Stimulated activated CD8-positive, alpha-beta memory T cell treated with anti-CD3 and anti-CD28 coated beads, Interleukin-4, amount 100 ng/mL, for 1 hour (primary cell): ENCODE measurements at regions not wholly inside any gene's neighbourhood (a gene's known extent, or its start where the extent isn't known, plus 50 kb on each side); places are given as distances from the start of the nearest gene placed in this dataset.

Source experiments
- DNase-seq, 2 donors: peaks; one replicate each; pipeline ENCODE4 v3.0.0-alpha.2; 2020; ENCODE audit warnings: low read depth in 2 of 2, low spot score in 1 of 2

DNA sequence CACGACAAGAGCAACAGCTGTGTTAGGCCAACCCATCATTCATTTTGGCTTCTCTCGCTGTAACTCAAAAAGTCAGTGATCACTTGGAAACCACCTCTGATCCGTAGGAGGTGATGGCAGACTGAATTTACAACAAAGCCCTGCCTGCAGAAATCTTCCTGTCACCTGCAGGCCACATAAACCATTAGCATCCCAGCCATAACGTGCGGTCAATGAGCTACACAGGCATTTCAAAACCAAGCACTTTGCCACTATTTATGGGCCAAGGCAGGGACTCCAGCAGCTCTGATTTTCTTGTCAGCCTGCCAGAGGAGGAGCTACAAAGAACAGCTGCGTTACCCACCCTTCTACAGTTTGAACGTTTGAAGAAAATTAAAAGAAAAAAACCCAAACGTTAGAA, 228.1 kb upstream of the PPARGC1A start:
- no peak for DNase-seq

DNA sequence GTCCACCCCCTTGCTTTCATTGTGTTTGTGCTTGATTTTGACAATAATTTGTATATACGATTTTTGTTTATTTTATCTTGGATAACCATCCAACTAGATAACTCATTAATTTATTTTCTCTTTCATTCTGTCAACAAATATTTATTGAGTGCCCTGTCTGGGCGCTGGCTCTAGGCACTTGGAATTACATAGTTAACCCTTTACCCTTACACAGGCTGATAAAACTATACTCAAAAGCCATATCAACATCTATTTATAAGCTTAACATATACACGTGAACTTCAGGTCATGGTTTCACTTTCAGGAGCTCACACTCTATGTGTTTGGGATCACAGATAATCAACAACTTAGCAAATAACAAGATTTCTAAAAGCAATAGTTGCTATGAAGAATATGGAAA, 226.3 kb upstream of the PPARGC1A start:
- no peak for DNase-seq

DNA sequence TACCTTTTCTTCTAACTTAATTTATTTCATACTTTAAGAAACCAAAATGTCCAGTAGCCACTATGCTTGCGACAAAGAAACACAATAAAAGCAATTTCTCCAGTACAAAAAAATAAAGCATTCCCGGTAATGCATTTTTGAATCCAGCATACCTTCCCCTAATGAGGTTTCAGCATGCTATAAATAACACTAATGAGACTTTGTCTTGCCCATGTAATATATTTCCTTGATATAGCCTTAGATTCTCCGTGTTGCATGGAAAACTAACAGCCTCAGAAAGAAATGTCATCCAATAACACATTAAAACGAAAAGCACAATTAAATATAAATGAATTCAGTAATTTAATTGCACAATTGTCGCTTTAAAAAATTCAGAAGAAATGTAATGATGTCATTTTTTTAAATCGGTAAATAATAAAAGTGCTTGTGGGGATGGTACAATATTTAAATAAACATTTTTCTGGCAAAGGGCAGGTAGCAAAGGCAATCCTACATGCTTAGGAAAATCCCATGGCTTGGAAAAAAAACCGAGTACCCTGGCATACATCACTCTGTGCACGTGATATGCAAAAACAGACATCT, 225.2 kb upstream of the PPARGC1A start:
- no peak for DNase-seq

DNA sequence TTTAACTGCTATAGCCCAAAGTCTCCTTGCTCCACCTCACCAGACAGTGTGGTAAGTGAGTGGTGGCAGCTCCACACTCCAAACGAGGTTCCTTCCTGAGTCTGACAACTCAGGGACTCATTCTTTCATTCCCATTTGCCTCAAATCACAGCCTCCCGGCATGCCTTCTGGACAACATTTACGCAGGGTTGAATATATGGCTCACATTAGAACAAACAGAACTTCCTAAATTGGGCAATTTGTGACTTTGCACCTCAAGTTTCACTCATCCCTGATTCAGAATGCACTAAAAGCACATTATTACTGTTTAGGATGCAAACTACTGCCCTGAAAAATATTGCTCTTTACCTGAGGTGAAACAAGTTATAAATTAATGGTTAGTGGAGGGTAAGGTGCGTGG, 224.6 kb upstream of the PPARGC1A start:
- DNase-seq, result no peak

DNA sequence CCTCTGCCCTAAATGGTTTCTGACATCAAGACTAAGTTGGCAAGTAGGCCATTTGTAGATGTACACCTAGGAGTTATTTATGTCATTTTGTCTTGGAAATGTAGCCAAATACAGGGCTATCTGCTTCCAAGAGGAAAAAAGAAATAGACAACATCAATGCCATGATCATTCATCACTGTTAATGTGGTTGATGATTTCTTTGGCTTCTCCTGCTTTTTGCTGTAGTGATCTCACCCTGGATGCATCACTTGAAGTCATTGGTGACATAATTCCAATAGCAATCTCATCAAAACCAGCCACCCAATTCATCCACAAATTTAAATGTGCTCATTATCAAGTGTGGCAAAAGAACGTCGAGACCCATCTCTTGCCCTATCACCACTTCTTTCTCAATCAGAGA, 222.6 kb upstream of the PPARGC1A start:
- DNase-seq, result no peak

DNA sequence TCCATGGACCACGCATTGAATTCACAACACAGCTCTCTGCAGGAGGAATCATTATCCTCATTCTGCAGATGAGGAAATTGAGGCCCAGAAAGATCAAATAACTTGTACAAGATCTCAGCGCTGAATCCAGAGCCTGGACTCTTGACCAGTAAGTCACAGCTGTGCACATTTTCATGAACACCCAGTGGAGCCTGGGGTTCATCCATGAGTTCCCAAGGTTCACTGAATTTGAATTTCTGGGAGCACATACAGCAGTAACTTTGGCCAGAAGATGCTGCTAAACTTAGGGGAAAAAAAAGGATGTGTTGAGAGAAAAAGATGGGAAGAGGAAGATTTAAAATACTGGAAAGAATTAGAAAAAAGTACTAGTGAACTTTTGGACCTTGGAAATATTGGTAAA, 218.7 kb upstream of the PPARGC1A start:
- no peak for DNase-seq

DNA sequence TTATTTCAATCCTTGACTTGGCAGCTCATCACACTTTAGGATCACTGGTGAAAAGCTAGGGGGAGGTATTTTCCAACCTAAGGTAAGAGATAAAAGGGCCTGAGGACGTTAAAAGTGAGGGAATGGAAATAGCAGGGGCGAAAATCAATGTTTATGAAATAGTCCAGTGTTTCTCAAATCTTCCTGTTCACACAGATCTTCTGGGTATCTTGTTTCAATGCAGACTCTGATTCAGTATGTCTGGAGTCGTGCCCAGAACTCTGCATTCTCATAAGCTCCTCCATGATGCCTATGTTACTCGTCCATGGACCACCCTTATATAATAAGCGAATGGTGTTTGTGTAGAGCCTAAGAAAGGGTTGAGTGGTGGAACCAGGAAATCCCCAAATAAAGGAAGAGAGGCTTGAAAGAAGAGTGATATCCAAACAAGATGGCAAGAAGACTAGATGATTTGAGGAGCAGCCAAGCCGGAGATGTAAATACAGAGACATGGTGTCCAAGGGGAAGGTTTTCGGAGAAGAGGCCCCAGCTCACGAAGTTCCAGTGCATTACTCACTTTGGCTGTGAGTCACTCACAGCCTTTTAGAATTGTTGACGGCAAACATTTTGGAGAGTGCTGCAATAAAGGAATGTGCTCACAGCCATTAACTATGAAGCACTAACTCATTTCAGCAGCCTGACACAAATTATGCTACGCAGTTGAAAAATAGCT, 215.6 kb upstream of the PPARGC1A start:
- no peak for DNase-seq

DNA sequence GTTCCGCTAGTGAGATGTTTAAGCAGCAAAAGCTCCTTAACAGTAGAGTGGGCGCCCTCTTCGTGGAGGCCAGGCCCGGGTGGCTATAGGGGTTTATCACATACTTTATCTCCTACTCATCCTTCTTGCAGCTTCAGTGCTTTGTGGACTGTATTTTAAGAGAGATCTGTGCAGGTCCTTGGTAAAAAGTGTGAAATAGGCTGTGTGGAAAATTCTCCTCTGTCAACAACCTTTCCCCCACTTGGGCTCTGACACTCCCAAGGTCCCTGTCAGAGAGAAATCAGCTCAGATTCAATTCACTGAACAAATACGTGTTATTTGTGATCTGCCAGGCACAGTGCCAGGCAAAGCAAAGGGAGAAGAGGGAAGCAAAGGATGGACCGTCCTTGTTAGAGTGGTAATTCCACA, 214.3 kb upstream of the PPARGC1A start:
- DNase-seq, result no peak

DNA sequence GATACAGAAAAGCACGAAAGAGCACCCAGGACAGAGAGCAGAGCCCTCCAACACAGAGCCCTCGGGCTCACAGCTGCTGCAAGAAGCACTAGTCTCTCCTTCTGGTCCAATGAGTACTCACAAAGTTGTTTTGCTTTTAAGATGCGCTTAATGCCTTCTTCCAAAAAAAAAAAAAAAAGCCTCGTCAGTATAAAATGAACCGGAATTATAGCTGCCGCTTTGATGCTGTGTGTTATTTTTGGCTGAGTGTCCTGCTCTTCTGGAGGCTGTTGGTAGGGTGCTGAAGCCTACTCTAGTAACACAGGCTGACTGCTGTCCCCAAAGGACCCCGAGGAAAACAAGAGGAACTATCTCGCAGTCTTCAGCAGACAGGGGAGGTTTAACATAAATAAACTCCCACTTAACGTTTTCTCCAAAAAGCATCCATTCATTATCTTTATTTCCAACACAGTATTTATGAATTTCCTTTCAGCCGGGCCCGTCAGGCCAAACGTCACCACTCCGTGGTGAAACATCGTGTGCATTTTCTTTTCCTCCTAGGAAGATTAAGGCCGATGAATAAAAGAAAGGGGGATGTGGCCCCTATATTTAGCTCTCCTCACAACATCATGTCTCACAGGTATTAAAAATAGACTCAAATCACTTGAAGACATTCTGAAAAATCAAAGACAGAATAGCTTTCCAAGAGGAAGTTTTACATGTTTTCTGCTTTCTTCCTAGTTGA, 213.7 kb upstream of the PPARGC1A start:
- no peak for DNase-seq

DNA sequence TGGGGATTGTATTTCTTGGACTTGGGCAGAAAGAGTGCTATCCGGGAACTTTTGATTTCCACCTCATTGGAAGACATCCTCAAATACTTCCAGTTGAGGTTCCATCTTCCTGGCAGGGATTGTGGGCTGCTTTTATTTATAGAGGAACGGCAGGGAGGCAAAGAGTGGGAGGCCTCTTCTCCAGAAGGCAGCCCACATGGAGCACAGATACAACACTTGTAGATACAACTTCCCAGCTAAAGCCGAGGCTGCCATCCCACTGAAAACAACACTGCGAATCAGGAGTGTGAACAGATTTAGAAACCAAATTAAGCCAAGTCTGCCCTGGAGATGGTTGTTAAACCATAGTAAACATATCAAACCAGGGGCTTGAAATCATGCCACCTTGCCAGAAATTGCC, 212.8 kb upstream of the PPARGC1A start:
- DNase-seq, result no peak

DNA sequence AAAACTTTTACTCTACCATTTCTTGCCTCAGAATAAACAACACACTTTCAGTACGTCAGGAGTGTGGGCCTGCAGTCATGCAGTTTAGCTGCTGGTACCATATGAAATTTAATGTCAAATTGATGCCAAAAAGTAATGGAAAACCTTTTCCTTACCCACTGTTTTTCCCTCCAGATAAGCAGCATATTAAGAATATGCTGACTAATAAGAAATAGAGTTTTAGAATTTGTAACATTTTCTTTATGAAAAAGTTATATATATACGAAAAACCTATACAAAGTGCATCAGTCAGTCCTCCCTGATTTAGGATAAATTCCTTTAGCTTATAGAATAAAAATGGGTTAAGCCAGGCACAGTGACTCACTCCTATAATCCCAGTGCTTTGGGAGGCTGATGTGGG, 206.8 kb upstream of the PPARGC1A start:
- DNase-seq, result no peak

DNA sequence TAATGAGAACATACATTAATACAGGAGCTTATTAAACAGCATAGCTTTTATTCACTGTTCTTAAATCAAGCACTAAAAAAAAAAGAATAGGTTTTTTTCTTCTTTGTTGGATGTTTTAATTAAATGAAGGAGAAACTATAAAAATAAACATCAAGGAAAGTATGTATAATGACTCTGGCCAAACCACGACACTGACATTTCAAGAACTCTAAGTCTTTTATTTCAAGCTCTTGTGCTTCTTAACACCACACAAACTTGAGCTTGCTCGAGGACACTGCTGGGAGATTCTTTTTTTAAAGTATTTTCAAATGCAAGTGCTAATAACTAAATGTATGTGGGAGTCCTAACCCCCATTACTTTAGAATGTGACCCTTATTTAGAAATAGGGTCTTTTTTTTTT, 204.9 kb upstream of the PPARGC1A start:
- no peak for DNase-seq

DNA sequence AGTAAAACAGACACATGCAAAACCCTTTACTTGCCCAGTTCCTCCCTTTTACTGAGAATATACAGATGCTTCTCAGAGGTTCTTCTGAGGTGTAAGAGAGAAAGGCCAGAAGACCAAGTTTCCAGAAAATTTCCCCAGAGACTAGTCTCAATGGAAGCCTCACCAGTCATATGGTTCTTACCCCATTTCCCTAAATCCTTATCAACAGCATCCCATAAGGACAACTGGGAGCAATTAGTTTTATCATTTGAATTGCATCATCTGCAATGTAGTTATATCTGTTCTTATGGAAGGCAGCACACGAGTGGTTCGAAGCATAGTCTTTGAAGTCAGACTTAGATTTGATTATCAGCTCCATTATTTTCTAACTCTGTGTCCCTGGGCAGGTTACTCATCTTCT, 203.6 kb upstream of the PPARGC1A start:
- no peak for DNase-seq

DNA sequence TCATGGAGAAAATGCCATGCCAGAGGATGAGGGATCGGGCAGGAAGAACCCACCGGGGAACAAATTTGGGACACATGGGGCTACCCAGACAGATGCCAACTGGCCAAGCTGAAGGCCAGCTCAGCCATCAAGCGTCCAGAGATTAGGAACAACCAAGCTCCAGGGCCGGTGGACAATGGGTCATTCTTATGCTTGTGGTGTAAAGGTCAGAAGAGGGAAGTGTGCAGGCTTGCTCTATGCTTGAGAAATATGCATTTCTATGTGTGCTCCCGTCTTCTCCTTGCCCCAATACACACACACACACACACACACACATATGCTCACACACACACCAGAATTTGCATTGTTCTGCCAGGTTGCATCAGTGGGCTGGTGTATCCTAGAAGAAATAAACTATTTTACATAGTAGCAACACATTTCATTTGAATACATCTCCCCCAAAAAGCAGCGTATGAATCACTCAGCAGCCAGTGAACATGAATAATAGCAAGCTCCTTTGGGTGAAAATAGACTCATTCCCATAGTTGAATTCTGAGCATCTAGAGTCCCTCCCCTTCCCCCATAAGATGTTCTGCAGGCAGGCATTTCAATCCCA, 201.9 kb upstream of the PPARGC1A start:
- no peak for DNase-seq

DNA sequence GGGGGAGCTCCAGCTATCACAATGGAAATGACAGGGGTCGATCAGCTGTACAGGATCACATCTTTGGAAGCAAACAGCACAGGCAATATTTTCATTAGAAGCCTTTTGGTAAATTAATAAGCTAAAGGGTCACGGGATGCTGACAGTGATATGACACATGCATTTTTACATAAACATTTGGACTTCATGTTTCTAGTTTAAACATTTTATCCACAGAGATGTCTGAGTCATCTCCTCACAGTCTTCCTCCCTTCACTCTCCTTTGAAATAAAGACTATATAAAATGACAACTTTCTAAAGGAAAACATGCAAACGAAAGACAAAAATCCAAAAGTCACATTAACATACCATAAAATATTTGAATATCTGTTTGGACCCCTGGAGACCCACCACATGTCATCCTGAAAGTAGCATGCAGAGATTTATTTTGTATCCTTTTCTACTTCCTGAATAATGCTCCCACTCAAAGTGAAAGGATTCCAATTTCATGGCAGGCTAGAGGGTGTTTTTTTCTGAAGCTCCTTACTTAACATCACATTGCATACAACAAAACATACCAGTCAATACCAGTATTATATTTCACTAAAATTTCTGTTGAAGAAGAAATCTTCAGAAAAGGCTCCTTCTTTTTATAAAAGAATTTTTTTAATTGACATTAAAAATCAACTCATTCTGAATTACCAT, 200.1 kb upstream of the PPARGC1A start:
- no peak for DNase-seq

DNA sequence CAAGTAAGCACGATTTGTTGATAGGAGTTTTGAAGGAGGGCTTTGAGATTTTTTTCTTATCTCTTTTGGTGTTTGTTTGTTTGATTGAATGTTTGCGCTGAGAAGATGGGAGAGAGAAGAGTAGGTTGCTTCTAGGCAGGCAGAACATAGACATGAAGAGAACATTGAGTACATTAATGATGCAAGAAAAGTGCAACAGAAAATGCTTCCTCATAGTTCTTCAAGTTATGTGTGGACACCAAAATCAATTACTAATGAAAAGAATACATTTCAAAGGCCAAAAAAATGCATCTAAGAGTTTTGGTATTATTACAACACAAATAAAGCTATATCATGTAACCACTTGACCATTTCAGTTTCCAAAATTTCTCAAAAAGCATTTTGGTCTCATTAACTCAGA, 191.0 kb upstream of the PPARGC1A start:
- no peak for DNase-seq

DNA sequence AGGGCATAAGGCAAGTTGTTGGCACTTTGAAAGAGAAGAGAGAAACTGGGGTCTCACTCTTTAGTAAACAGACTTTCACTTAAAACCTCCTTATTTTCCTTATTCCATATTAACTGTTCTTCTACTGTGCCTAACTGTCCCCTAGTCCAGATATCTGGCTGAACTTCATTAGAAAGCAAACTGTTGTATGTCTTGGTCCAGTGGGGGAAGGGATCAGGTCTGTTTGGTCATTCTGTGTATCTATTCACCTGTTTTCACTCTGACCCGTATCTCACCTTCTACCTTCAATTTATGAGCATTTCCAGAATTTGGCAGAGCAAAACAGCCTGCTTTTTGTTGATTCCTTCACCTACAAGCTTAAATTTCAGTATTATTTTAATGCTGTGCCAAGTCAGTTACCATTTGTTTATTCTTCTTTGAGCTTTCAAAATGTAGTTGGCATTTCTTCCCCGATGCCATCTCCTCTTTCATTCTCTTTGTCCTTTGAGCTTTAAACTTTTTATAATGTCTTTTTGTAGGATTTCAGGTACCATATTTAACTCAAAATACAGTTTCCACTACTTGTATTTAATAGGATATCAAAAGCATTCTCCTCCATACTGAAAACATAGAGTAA, 188.6 kb upstream of the PPARGC1A start:
- no peak for DNase-seq

DNA sequence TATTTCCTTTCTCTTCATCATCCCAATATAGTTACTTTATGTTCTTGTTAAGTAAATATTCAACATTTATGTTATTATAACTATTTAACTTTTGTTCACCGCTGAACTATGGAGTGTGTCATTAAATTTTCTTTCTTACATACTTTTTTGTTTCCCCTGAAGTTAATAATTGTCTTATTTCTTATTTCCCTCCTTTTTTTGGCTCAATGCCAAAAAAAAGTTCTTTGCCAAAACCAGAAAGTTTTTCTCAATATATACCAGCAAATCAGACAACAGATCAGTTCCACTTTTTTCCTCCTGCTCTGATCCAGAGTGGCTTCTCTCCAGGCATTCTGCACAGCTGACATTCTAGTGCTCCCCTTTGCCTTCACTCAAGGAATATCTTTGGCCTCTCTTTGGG, 187.0 kb upstream of the PPARGC1A start:
- DNase-seq, result no peak

DNA sequence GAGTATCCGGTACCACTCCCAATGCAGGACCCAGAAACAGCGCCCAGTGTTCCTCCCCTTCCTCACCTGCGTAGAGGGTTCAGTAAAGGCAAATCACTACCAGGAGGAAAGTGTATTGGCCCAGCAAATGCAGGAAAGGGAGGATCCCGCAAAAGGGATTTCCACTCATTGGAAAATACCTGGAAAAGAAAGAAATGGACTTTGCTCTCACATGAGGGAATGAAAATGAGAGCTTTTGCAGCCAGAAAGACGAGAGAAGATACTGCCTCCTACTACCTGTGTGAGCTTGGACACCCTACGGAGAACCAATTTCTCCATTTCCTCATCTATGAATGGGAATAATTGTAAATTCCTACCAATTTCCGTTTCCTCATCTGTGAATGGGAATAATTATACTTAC, 184.1 kb upstream of the PPARGC1A start:
- no peak for DNase-seq

DNA sequence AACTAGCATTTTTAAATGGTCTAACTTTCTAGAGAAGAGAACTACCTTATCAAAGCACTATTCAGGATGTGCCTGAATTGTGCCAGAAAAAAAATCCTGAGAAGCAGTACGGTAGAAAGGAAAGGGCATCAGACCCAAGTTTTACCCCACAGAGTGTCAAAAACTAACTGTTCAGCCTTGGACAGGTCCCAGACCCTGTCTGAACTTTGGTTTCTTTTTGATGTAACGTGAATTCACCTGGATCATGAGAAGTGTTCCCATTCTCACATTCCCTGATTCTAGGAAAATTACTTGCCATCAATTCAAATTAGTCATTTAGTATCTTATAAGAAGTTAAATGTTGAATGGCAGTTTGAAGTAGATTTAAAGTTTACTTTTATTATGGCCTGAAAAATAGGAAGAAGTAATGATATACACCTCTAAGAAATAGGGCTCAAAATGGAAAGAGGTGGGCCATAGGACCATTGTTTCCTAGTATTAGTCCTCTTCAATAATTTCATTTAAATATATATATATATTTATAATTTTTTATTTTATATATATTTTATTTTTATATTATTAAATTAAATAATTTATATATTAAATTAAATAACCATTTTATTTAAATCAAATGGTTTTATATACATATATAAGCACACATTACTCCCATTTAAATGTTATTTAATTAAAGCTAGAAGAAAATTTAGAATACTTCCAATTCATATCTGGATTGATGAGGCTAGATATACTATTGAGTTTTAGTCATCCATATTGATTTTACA, 181.9 kb upstream of the PPARGC1A start:
- no peak for DNase-seq

DNA sequence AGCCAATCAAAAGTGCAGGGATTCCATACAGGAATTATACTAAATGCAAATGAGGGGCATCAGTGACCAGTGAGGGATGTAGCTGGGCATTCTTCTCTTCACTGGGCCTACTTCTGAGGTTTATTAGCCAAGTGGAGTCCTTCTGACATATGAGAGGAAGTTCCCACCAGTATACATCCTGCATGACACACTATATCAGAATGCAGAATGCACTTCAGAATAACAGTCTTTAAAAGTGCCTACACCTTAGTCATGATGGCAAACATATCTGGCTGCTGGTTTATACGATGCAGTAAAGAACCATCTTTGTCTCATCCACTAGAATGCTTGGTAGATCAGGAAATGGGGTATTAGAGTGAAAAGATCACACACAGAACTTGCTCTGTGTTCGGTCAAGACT, 180.3 kb upstream of the PPARGC1A start:
- DNase-seq, result no peak
